Loucy (cell line): ENCODE measurements at regions not wholly inside any gene's neighbourhood (a gene's known extent, or its start where the extent isn't known, plus 50 kb on each side); places are given as distances from the start of the nearest gene placed in this dataset.

Source experiments
- H2AFZ ChIP-seq: fragments of 200-600 bp; sonication (generic); 2 replicates; pipeline ENCODE4 v1.6.0; 2016; ENCODE audit warnings: antibody characterized with exemption, mild to moderate bottlenecking, low read length, moderate library complexity
- H3F3A ChIP-seq: fragments of 200-600 bp; 2 replicates; pipeline ENCODE4 v1.6.0; 2016; ENCODE audit warnings: antibody characterized with exemption, low read depth, mild to moderate bottlenecking
- H3K27me3 ChIP-seq: fragments of 200-600 bp; sonication (generic); 2 replicates; pipeline ENCODE4 v1.6.1; 2014; ENCODE audit warnings: low read length, mild to moderate bottlenecking; ENCODE audit not compliant: insufficient read depth, poor library complexity, severe bottlenecking
- H3K36me3 ChIP-seq: fragments of 200-600 bp; sonication (generic); 2 replicates; pipeline ENCODE4 v1.6.1; 2016; ENCODE audit warnings: low read length; ENCODE audit not compliant: insufficient read depth
- H3K4me1 ChIP-seq: fragments of 200-600 bp; sonication (generic); 2 replicates; pipeline ENCODE4 v1.5.1; 2014; ENCODE audit warnings: low read length, mild to moderate bottlenecking; ENCODE audit not compliant: insufficient read depth, poor library complexity, severe bottlenecking
- H3K4me2 ChIP-seq: fragments of 200-600 bp; sonication (generic); 2 replicates; pipeline ENCODE4 v1.6.0; 2014; ENCODE audit warnings: antibody characterized with exemption, low read length, low read depth, mild to moderate bottlenecking; ENCODE audit not compliant: poor library complexity, severe bottlenecking
- H3K4me3 ChIP-seq: fragments of 200-600 bp; sonication (generic); 2 replicates; pipeline ENCODE4 v1.5.1; 2014; ENCODE audit warnings: low read length, mild to moderate bottlenecking, mixed read lengths; ENCODE audit not compliant: poor library complexity, severe bottlenecking
- H3K79me2 ChIP-seq: fragments of 200-600 bp; sonication (generic); 2 replicates; pipeline ENCODE4 v1.6.1; 2014; ENCODE audit warnings: low read length; ENCODE audit not compliant: insufficient read depth
- H3K9ac ChIP-seq: fragments of 200-600 bp; sonication (generic); 2 replicates; pipeline ENCODE4 v1.6.0; 2014; ENCODE audit warnings: mild to moderate bottlenecking, low read depth, low read length, moderate library complexity; ENCODE audit not compliant: poor library complexity, severe bottlenecking
- H3K9me2 ChIP-seq: fragments of 200-600 bp; sonication (generic); replicated peaks from 2 replicates; pipeline ENCODE4 v1.6.1; 2016; ENCODE audit warnings: low read depth, low read length, mixed read lengths
- H3K9me3 ChIP-seq: fragments of 200-600 bp; sonication (generic); 2 replicates; pipeline ENCODE4 v1.6.1; 2014; ENCODE audit warnings: mild to moderate bottlenecking, antibody characterized with exemption, low read length, low read depth; ENCODE audit not compliant: insufficient read depth
- H4K20me1 ChIP-seq: fragments of 200-600 bp; sonication (generic); 2 replicates; pipeline ENCODE4 v1.6.0; 2014; ENCODE audit warnings: antibody characterized with exemption, low read length, mild to moderate bottlenecking; ENCODE audit not compliant: insufficient read depth, poor library complexity, severe bottlenecking
- EZH2phosphoT487 ChIP-seq: fragments of 200-600 bp; IDR thresholded peaks from 2 replicates; pipeline ENCODE4 v1.6.1; 2018; ENCODE audit warnings: antibody characterized with exemption, mild to moderate bottlenecking, moderate library complexity, borderline replicate concordance
- TF ChIP-seq, protein P1 (sequence below): fragments of 200-600 bp; sonication (generic); conservative IDR thresholded peaks from 2 replicates; pipeline ENCODE4 v1.5.1; 2014; ENCODE audit warnings: mild to moderate bottlenecking, antibody characterized with exemption, low read length

DNA sequence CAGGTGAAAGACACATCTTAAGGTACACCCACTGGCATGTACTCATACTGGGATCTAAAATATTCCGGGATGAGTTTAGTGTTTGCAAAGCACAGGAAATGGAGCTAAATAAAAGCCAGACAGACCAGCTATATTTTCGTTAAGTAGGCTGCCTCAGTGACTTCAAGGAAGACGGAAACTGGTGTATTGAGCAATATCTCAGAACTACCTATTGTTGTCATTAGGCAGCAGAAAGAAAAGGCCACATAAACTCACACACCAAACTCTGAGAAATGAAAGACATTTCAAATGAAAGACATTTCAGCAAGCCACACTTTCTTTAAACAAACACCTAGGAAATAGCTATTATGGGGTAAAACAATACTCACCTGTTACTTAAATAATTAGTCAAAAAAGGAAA is 761.7 kb upstream of the SEMA6D start:
- Histone ChIP-seq H3K27me3 (no peaks in the 10 kb centered on the region), H3K4me2 (no peak overlapping the region), H3K4me3 (no peak overlapping the region), H3K4me1 (no peaks in the 10 kb centered on the region), H3K9me2 (no peaks in the 10 kb centered on the region), H3F3A (no peaks in the 10 kb centered on the region), H3K9ac (no peak overlapping the region), H2AFZ (no peak overlapping the region), H3K79me2 (no peaks in the 10 kb centered on the region), H3K9me3 (no peaks in the 10 kb centered on the region), H3K36me3 (no peaks in the 10 kb centered on the region), H4K20me1 (no peaks in the 10 kb centered on the region)
- no peak for TF ChIP-seq EZH2phosphoT487
- TF ChIP-seq, protein P1, sequence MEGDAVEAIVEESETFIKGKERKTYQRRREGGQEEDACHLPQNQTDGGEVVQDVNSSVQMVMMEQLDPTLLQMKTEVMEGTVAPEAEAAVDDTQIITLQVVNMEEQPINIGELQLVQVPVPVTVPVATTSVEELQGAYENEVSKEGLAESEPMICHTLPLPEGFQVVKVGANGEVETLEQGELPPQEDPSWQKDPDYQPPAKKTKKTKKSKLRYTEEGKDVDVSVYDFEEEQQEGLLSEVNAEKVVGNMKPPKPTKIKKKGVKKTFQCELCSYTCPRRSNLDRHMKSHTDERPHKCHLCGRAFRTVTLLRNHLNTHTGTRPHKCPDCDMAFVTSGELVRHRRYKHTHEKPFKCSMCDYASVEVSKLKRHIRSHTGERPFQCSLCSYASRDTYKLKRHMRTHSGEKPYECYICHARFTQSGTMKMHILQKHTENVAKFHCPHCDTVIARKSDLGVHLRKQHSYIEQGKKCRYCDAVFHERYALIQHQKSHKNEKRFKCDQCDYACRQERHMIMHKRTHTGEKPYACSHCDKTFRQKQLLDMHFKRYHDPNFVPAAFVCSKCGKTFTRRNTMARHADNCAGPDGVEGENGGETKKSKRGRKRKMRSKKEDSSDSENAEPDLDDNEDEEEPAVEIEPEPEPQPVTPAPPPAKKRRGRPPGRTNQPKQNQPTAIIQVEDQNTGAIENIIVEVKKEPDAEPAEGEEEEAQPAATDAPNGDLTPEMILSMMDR, result no peak

DNA sequence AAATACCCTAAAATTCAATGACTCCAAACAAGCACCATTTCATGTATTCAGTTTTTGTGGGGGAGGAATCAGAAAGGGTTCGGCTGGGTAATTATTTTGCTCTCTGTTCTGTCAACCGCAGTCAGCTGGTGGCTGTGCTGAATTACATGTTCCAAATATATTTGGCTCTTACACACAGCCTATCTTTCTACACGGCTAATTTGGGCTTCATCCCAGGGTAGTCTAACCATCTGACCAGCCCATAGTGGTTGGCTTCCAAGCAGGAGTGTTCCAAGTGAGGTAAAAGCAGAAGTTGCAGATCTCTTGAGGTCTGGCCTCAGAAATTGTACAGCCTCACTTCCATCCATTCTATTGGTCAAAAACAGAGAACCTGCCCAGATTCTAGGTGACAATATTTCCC is 760.8 kb upstream of the SEMA6D start:
- Histone ChIP-seq H3K4me1 (no peaks in the 10 kb centered on the region), H3K27me3 (no peaks in the 10 kb centered on the region), H3K4me2 (no peak overlapping the region), H2AFZ (no peak overlapping the region), H4K20me1 (no peaks in the 10 kb centered on the region), H3K4me3 (no peak overlapping the region), H3K36me3 (no peaks in the 10 kb centered on the region), H3K9me2 (no peaks in the 10 kb centered on the region), H3K79me2 (no peaks in the 10 kb centered on the region), H3K9me3 (no peaks in the 10 kb centered on the region), H3F3A (no peaks in the 10 kb centered on the region), H3K9ac (no peak overlapping the region)
- no peak for TF ChIP-seq EZH2phosphoT487
- TF ChIP-seq, protein P1, result no peak

DNA sequence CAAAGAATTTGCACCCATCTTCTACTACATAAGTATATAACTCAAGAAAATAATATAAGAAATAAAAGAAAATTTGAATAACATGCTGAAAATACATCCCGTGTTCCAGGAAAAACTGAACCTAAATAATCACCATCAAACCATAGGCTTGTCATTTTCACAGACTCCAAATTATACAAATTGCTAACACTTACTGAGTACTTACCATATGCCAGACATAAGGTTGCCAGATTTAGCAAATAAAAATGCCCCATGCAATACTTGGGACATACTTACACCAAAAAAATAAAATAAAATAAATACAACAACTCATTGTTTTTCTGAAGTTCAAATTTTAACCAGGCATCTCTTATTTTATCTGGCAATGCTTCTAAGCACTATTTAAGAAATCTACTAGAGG is 760.4 kb upstream of the SEMA6D start:
- TF ChIP-seq, protein P1, result no peak
- TF ChIP-seq EZH2phosphoT487, result no peak
- Histone ChIP-seq H3K9me2 (no peaks in the 10 kb centered on the region), H3K9me3 (no peaks in the 10 kb centered on the region), H3K27me3 (no peaks in the 10 kb centered on the region), H3F3A (no peaks in the 10 kb centered on the region), H3K4me1 (no peaks in the 10 kb centered on the region), H3K9ac (no peak overlapping the region), H3K4me2 (no peak overlapping the region), H4K20me1 (no peaks in the 10 kb centered on the region), H3K36me3 (no peaks in the 10 kb centered on the region), H2AFZ (no peak overlapping the region), H3K79me2 (no peaks in the 10 kb centered on the region), H3K4me3 (no peak overlapping the region)
